WTC11 (cell line): ENCODE measurements at regions not wholly inside any gene's neighbourhood (a gene's known extent, or its start where the extent isn't known, plus 50 kb on each side); places are given as distances from the start of the nearest gene placed in this dataset.

Source experiments
- CTCF ChIP-seq: fragments of 200-600 bp; IDR thresholded peaks from 2 replicates; pipeline ENCODE4 v1.8.0; 2022; ENCODE audit warnings: antibody characterized with exemption
- NR2C2 ChIP-seq: sonication (generic); formaldehyde crosslinking; IDR thresholded peaks from 2 replicates; pipeline ENCODE4 v1.8.0; 2022; ENCODE audit warnings: mild to moderate bottlenecking, missing genetic modification reagents
- USF2 ChIP-seq: sonication (generic); formaldehyde crosslinking; IDR thresholded peaks from 2 replicates; pipeline ENCODE4 v1.8.1; 2023; ENCODE audit warnings: mild to moderate bottlenecking, missing genetic modification reagents, moderate library complexity
- TF ChIP-seq, protein P1 (sequence below): sonication (generic); formaldehyde crosslinking; IDR thresholded peaks from 2 replicates; pipeline ENCODE4 v1.8.1; 2022; ENCODE audit warnings: mild to moderate bottlenecking, moderate library complexity, missing genetic modification reagents
- TF ChIP-seq, protein P2 (sequence below): fragments of 250-450 bp; sonication (Bioruptor Pico); IDR thresholded peaks from 2 replicates; pipeline ENCODE4 v2.1.2; 2022; ENCODE audit warnings: mild to moderate bottlenecking, moderate library complexity

- TF ChIP-seq, protein P1, sequence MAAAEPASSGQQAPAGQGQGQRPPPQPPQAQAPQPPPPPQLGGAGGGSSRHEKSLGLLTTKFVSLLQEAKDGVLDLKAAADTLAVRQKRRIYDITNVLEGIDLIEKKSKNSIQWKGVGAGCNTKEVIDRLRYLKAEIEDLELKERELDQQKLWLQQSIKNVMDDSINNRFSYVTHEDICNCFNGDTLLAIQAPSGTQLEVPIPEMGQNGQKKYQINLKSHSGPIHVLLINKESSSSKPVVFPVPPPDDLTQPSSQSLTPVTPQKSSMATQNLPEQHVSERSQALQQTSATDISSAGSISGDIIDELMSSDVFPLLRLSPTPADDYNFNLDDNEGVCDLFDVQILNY = no peak
- TF ChIP-seq NR2C2 (CRISPR knock-in tag) (no peak), USF2 (no peak), CTCF (no peak)
- TF ChIP-seq, protein P2, sequence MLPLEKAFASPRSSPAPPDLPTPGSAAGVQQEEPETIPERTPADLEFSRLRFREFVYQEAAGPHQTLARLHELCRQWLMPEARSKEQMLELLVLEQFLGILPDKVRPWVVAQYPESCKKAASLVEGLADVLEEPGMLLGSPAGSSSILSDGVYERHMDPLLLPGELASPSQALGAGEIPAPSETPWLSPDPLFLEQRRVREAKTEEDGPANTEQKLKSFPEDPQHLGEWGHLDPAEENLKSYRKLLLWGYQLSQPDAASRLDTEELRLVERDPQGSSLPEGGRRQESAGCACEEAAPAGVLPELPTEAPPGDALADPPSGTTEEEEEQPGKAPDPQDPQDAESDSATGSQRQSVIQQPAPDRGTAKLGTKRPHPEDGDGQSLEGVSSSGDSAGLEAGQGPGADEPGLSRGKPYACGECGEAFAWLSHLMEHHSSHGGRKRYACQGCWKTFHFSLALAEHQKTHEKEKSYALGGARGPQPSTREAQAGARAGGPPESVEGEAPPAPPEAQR = no peak
These were observed 104.4 kb upstream of the CDC42EP3 start for GRCh38 chr2:37775908-37776250.
